Endothelial cell of umbilical vein (primary cell): ENCODE measurements at regions not wholly inside any gene's neighbourhood (a gene's known extent, or its start where the extent isn't known, plus 50 kb on each side); places are given as distances from the start of the nearest gene placed in this dataset.

Experiments used
- BruUV-seq: library from RNA; stranded (reverse); fragments of 400-500 nt; replicated peaks from 2 replicates; lab custom pipeline; 2021; lab: Mats Ljungman, UMichigan
- CTCF ChIA-PET: fragments of 300-600, 350-600 bp; sonication (Branson Sonifier 250); formaldehyde crosslinking; loops from one replicate; lab custom pipeline; 2021; ENCODE audit warnings: antibody characterized with exemption, inconsistent platforms; lab: Charles Lee
- POLR2A ChIA-PET: fragments of 300-600, 350-600 bp; sonication (Branson Sonifier 250); formaldehyde crosslinking; loops from one replicate; lab custom pipeline; 2021; ENCODE audit warnings: antibody characterized with exemption, inconsistent platforms; lab: Charles Lee
- DNase-seq: peaks from one replicate; pipeline ENCODE4 v3.0.0-alpha.2; 2011; ENCODE audit warnings: low read depth, low spot score
- FAIRE-seq: peaks from 2 replicates; lab custom pipeline; 2011; peaks lifted over from hg19 to GRCh38; lab: Jason Lieb, UNC
- H2AFZ ChIP-seq: 2 replicates; pipeline ENCODE4 v1.6.0; 2012; ENCODE audit warnings: low read depth, low read length, control low read depth, inconsistent platforms
- H3K27ac ChIP-seq: 2 replicates; pipeline ENCODE4 v1.5.1; 2011; ENCODE audit warnings: low read depth, mild to moderate bottlenecking, control low read depth, low read length, moderate library complexity; ENCODE audit not compliant: insufficient read depth
- H3K27me3 ChIP-seq, 2 experiments: 2 replicates each; pipeline versions ENCODE4 v1.6.0 to v1.6.1; 2011; ENCODE audit warnings: low read length in 2 of 2, mixed read lengths in 1 of 2; ENCODE audit not compliant: control insufficient read depth in 2 of 2, insufficient read depth in 2 of 2
- H3K36me3 ChIP-seq, 2 experiments: 2 replicates in 1 of 2; 3 replicates in 1 of 2; pipeline ENCODE4 v1.5.1; 2011; ENCODE audit warnings: low read length in 2 of 2, mild to moderate bottlenecking in 1 of 2, moderate library complexity in 1 of 2; ENCODE audit not compliant: control insufficient read depth in 2 of 2, insufficient read depth in 2 of 2; ENCODE audit errors: extremely low read depth in 1 of 2
- H3K4me1 ChIP-seq: 3 replicates; pipeline ENCODE4 v1.5.1; 2011; ENCODE audit warnings: mild to moderate bottlenecking, low read length; ENCODE audit not compliant: control insufficient read depth, insufficient read depth; ENCODE audit errors: extremely low read depth
- H3K4me2 ChIP-seq: 2 replicates; pipeline ENCODE4 v1.6.1; 2011; ENCODE audit warnings: low read length, control low read depth, mixed read lengths; ENCODE audit not compliant: insufficient read depth
- H3K4me3 ChIP-seq, 3 experiments: fragments of 200-600 bp in 1 of 3; sonication (generic), shearing (Covaris generic) in 1 of 3; replicated peaks in 1 of 3; 2 replicates each; pipeline ENCODE4 v1.5.1; 2011 to 2016; ENCODE audit warnings: control low read depth in 3 of 3, low read length in 3 of 3, mild to moderate bottlenecking in 2 of 3, inconsistent platforms in 1 of 3, low read depth in 1 of 3, moderate library complexity in 1 of 3; ENCODE audit not compliant: insufficient read depth in 1 of 3
- H3K79me2 ChIP-seq: 2 replicates; pipeline ENCODE4 v1.6.0; 2012; ENCODE audit warnings: low read length, inconsistent platforms; ENCODE audit not compliant: control insufficient read depth, insufficient read depth
- H3K9ac ChIP-seq: replicated peaks from 2 replicates; pipeline ENCODE3; 2011; ENCODE audit warnings: low read length, control low read depth; ENCODE audit not compliant: insufficient read depth; ENCODE audit errors: extremely low read depth
- H3K9me1 ChIP-seq: replicated peaks from 3 replicates; pipeline ENCODE4 v1.6.0; 2011; ENCODE audit warnings: mild to moderate bottlenecking, low read length; ENCODE audit not compliant: control insufficient read depth, insufficient read depth; ENCODE audit errors: extremely low read depth
- H3K9me3 ChIP-seq: replicated peaks from 2 replicates; pipeline ENCODE4 v1.5.1; 2012; ENCODE audit warnings: low read length, inconsistent platforms; ENCODE audit not compliant: control insufficient read depth, insufficient read depth
- H4K20me1 ChIP-seq: replicated peaks from 2 replicates; pipeline ENCODE3; 2011; ENCODE audit warnings: mild to moderate bottlenecking, low read length; ENCODE audit not compliant: control insufficient read depth, insufficient read depth; ENCODE audit errors: extremely low read depth
- EZH2 ChIP-seq: IDR thresholded peaks from 2 replicates; pipeline ENCODE4 v1.6.1; 2012; ENCODE audit warnings: borderline replicate concordance, low read depth, mild to moderate bottlenecking, moderate library complexity, low read length, inconsistent platforms; ENCODE audit not compliant: severe bottlenecking
- FOS ChIP-seq: IDR thresholded peaks from 2 replicates; pipeline ENCODE4 v1.6.1; 2011; ENCODE audit warnings: mild to moderate bottlenecking, low read length, moderate library complexity, borderline replicate concordance; ENCODE audit not compliant: insufficient read depth
- GATA2 ChIP-seq: IDR thresholded peaks from 2 replicates; pipeline ENCODE4 v1.7.0; 2011; ENCODE audit warnings: low read depth, mild to moderate bottlenecking, moderate library complexity, mixed read lengths, low read length; ENCODE audit not compliant: insufficient read length, insufficient read depth
- JUN ChIP-seq: IDR thresholded peaks from 2 replicates; pipeline ENCODE4 v1.6.1; 2011; ENCODE audit warnings: borderline replicate concordance, low read depth; ENCODE audit not compliant: insufficient read length, insufficient read depth
- MYC ChIP-seq: IDR thresholded peaks from one replicate; pipeline ENCODE4 v1.6.1; 2011; ENCODE audit warnings: mild to moderate bottlenecking, low read depth, low read length
- POLR2A ChIP-seq: IDR thresholded peaks from 2 replicates; pipeline ENCODE4 v1.6.1; 2012; ENCODE audit warnings: low read depth, mild to moderate bottlenecking, control low read depth, low read length
- POLR2AphosphoS5 ChIP-seq: IDR thresholded peaks from 2 replicates; pipeline ENCODE4 v1.6.1; 2012; ENCODE audit warnings: low read depth, mild to moderate bottlenecking, control low read depth, low read length, moderate library complexity; ENCODE audit not compliant: insufficient read depth
- dilution Hi-C: fragments of 300-500 bp; cut with MboI; formaldehyde crosslinking; loops from one replicate; pipeline ENCODE4 v1.15.0; 2019; ENCODE audit warnings: low sequenced_read_pairs; ENCODE audit not compliant: extremely low pct_ligation_motif_present
- intact Hi-C: fragments of 100-400 bp; cut with micrococcal nuclease; formaldehyde crosslinking; loops from one replicate; pipeline ENCODE4 v1.10.0; 2022
- TF ChIP-seq, protein P1 (sequence below): IDR thresholded peaks from 2 replicates; pipeline ENCODE4 v1.6.1; 2011; ENCODE audit not compliant: insufficient read depth, insufficient read length
- TF ChIP-seq, protein P2 (sequence below), 2 donors: IDR thresholded peaks; 1 replicate in 1 of 2; 2 replicates in 1 of 2; pipeline ENCODE4 v1.5.1; 2011; ENCODE audit warnings: low read length in 2 of 2, mild to moderate bottlenecking in 2 of 2, moderate library complexity in 2 of 2, control low read depth in 1 of 2, inconsistent platforms in 1 of 2, low read depth in 1 of 2; ENCODE audit not compliant: insufficient read depth in 1 of 2; ENCODE audit errors: extremely low read depth in 1 of 2

- DNase-seq (no peak), FAIRE-seq (no peak)
- TF ChIP-seq, protein P1, sequence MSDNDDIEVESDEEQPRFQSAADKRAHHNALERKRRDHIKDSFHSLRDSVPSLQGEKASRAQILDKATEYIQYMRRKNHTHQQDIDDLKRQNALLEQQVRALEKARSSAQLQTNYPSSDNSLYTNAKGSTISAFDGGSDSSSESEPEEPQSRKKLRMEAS: no peak
- TF ChIP-seq MYC (no peak), FOS (no peak), EZH2 (no peak), POLR2AphosphoS5 (no peak)
- H3K27ac ChIP-seq: no peak overlapping the region
- no peaks in the 10 kb centered on the region for H3K79me2 ChIP-seq
- no peaks in the 10 kb centered on the region for H3K36me3 ChIP-seq
- H3K4me1 ChIP-seq: no peaks in the 10 kb centered on the region
- H2AFZ ChIP-seq: no peak overlapping the region
- H3K9me1 ChIP-seq: no peaks in the 10 kb centered on the region
- no peaks in the 10 kb centered on the region for H4K20me1 ChIP-seq
- H3K4me2 ChIP-seq: no peak overlapping the region
- no TSS peak for BruUV-seq
- CTCF ChIA-PET: interaction anchor here (1.0 to 2.0 kb wide), 2 partner anchors 19 to 257 kb away, joined by 3 to 4 read pairs; no protein-coding TSS in a partner anchor
- H3K27me3 ChIP-seq: no peaks in the 10 kb centered on the region
- H3K4me3 ChIP-seq: no peak overlapping the region
- no peaks in the 10 kb centered on the region for H3K9me3 ChIP-seq
- no peak overlapping the region for H3K9ac ChIP-seq
- dilution Hi-C loops (no loop called here), intact Hi-C loops (no loop called here)
- POLR2A ChIA-PET: no interaction called here
These were observed 386.5 kb upstream of the SEMA3D start for GRCh38 chr7:85573346-85573745.

DNA sequence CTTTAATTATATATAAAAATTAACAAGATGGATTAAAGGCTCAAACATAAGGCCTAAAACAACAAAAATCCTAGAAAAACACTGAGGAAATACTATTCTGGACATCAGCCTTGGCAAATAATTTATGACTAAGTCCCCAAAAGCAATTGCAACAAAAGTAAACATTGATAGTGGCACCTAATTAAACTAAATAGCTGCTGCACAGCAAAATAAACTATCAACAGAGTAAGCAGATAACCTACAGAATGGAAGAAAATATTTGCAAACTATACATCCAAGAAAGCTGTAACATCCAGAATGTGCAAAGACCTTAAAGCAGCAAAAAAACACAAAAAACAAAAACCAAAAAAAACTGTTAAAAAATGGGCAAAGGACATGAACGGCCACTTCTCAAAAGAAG lies 384.0 kb upstream of the SEMA3D start:
- H3K79me2 ChIP-seq: no peaks in the 10 kb centered on the region
- no peak overlapping the region for H3K27ac ChIP-seq
- ChIA-PET POLR2A (no interaction called here), CTCF (interaction anchor here (1.9 kb wide), 1 partner anchor 16 kb away, joined by 4 read pairs; no protein-coding TSS in a partner anchor)
- no TSS peak for BruUV-seq
- H3K27me3 ChIP-seq: no peaks in the 10 kb centered on the region
- intact Hi-C loops (no loop called here), dilution Hi-C loops (no loop called here)
- TF ChIP-seq FOS (no peak), POLR2A (no peak), JUN (no peak), EZH2 (no peak), GATA2 (no peak), MYC (no peak), POLR2AphosphoS5 (no peak)
- TF ChIP-seq, protein P2, sequence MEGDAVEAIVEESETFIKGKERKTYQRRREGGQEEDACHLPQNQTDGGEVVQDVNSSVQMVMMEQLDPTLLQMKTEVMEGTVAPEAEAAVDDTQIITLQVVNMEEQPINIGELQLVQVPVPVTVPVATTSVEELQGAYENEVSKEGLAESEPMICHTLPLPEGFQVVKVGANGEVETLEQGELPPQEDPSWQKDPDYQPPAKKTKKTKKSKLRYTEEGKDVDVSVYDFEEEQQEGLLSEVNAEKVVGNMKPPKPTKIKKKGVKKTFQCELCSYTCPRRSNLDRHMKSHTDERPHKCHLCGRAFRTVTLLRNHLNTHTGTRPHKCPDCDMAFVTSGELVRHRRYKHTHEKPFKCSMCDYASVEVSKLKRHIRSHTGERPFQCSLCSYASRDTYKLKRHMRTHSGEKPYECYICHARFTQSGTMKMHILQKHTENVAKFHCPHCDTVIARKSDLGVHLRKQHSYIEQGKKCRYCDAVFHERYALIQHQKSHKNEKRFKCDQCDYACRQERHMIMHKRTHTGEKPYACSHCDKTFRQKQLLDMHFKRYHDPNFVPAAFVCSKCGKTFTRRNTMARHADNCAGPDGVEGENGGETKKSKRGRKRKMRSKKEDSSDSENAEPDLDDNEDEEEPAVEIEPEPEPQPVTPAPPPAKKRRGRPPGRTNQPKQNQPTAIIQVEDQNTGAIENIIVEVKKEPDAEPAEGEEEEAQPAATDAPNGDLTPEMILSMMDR (IDR thresholded peaks at IDR 0.05; ENCODE audit: extremely low read depth in 1 of 2, insufficient read depth in 1 of 2, low read depth in 1 of 2, low read length in 2 of 2): no peak
- TF ChIP-seq, protein P1: no peak
- no peaks in the 10 kb centered on the region for H3K36me3 ChIP-seq
- DNase-seq (no peak), FAIRE-seq (no peak)
- no peak overlapping the region for H3K4me2 ChIP-seq
- H3K9me1 ChIP-seq: no peaks in the 10 kb centered on the region
- H3K4me3 ChIP-seq: no peak overlapping the region
- H4K20me1 ChIP-seq: no peaks in the 10 kb centered on the region
- H3K9ac ChIP-seq: no peak overlapping the region
- H2AFZ ChIP-seq: no peak overlapping the region
- H3K9me3 ChIP-seq: no peaks in the 10 kb centered on the region
- no peaks in the 10 kb centered on the region for H3K4me1 ChIP-seq
